ENCODE measurements at regions not wholly inside any gene's neighbourhood (a gene's known extent, or its start where the extent isn't known, plus 50 kb on each side); places are given as distances from the start of the nearest gene placed in this dataset.
A peak's percentile ranks its signal among the peaks of the same experiment; 100 is the strongest.

- H3K27me3 ChIP-seq (ENCODE audit: control insufficient read depth, insufficient read depth, low read length), result no peaks in the 10 kb centered on the region
- no peak overlapping the region for H3K27ac ChIP-seq (ENCODE audit: low read depth in 2 of 2, low read length in 2 of 2)
- H3K9ac ChIP-seq (ENCODE audit: low read length in 3 of 3), result no peak overlapping the region
- H3K4me1 ChIP-seq (ENCODE audit: control insufficient read depth in 2 of 3, insufficient read depth in 2 of 3, low read depth in 1 of 3, low read length in 3 of 3), result no peaks in the 10 kb centered on the region
- no peak for DNase-seq
- no peak for TF ChIP-seq CTCF (IDR thresholded peaks at IDR 0.05; ENCODE audit: borderline replicate concordance, extremely low read depth, insufficient read depth)
- no peak for FAIRE-seq
- intact Hi-C loops (cut with DNase I), result no loop called here
- no peaks in the 10 kb centered on the region for H3K36me3 ChIP-seq (ENCODE audit: control insufficient read depth in 2 of 3, insufficient read depth in 3 of 3, low read length in 3 of 3)
- H3K4me3 ChIP-seq (ENCODE audit: low read length in 3 of 3), result no peak overlapping the region
- H3K9me3 ChIP-seq (ENCODE audit: control insufficient read depth in 2 of 3, insufficient read depth in 1 of 3, low read length in 3 of 3), result no peaks in the 10 kb centered on the region
These were observed 227.1 kb upstream of the KRR1 start for GRCh38 chr12:75738486-75738885.

- H3K27ac ChIP-seq (ENCODE audit: low read depth in 2 of 2, low read length in 2 of 2), result no peak overlapping the region
- H3K36me3 ChIP-seq (ENCODE audit: control insufficient read depth in 2 of 3, insufficient read depth in 3 of 3, low read length in 3 of 3), result no peaks in the 10 kb centered on the region
- peak in 1 of 5 donors; percentile 61 for DNase-seq
- H3K9me3 ChIP-seq (ENCODE audit: control insufficient read depth in 2 of 3, insufficient read depth in 1 of 3, low read length in 3 of 3), result no peaks in the 10 kb centered on the region
- no peak overlapping the region for H3K9ac ChIP-seq (ENCODE audit: low read length in 3 of 3)
- no peak for FAIRE-seq
- no peaks in the 10 kb centered on the region for H3K27me3 ChIP-seq (ENCODE audit: control insufficient read depth, insufficient read depth, low read length)
- H3K4me3 ChIP-seq (ENCODE audit: low read length in 3 of 3), result no peak overlapping the region
- TF ChIP-seq CTCF (IDR thresholded peaks at IDR 0.05; ENCODE audit: borderline replicate concordance, extremely low read depth, insufficient read depth), result no peak
- no peaks in the 10 kb centered on the region for H3K4me1 ChIP-seq (ENCODE audit: control insufficient read depth in 2 of 3, insufficient read depth in 2 of 3, low read depth in 1 of 3, low read length in 3 of 3)
- intact Hi-C loops (cut with DNase I), result no loop called here
These were observed 224.4 kb upstream of the KRR1 start for GRCh38 chr12:75735853-75736252.

- no peaks in the 10 kb centered on the region for H3K27me3 ChIP-seq (ENCODE audit: control insufficient read depth, insufficient read depth, low read length)
- peaks cover 0 to 5% (median 0%) of the 10 kb centered on the region in 3 donors for H3K4me1 ChIP-seq (ENCODE audit: control insufficient read depth in 2 of 3, insufficient read depth in 2 of 3, low read depth in 1 of 3, low read length in 3 of 3)
- no peak overlapping the region for H3K27ac ChIP-seq (ENCODE audit: low read depth in 2 of 2, low read length in 2 of 2)
- no peak overlapping the region for H3K9ac ChIP-seq (ENCODE audit: low read length in 3 of 3)
- no peak for TF ChIP-seq CTCF (IDR thresholded peaks at IDR 0.05; ENCODE audit: borderline replicate concordance, extremely low read depth, insufficient read depth)
- no peaks in the 10 kb centered on the region for H3K9me3 ChIP-seq (ENCODE audit: control insufficient read depth in 2 of 3, insufficient read depth in 1 of 3, low read length in 3 of 3)
- DNase-seq (no peak), FAIRE-seq (no peak)
- no peak overlapping the region for H3K4me3 ChIP-seq (ENCODE audit: low read length in 3 of 3)
- intact Hi-C loops (cut with DNase I), result no loop called here
- H3K36me3 ChIP-seq (ENCODE audit: control insufficient read depth in 2 of 3, insufficient read depth in 3 of 3, low read length in 3 of 3), result no peaks in the 10 kb centered on the region
These were observed 217.4 kb upstream of the KRR1 start for GRCh38 chr12:75728826-75729225.

- FAIRE-seq, result no peak
- H3K4me1 ChIP-seq (ENCODE audit: control insufficient read depth in 2 of 3, insufficient read depth in 2 of 3, low read depth in 1 of 3, low read length in 3 of 3), result peaks cover 0 to 11% (median 3%) of the 10 kb centered on the region in 3 donors
- H3K9me3 ChIP-seq (ENCODE audit: control insufficient read depth in 2 of 3, insufficient read depth in 1 of 3, low read length in 3 of 3), result no peaks in the 10 kb centered on the region
- no peak for DNase-seq
- intact Hi-C loops (cut with DNase I), result no loop called here
- TF ChIP-seq CTCF (IDR thresholded peaks at IDR 0.05; ENCODE audit: borderline replicate concordance, extremely low read depth, insufficient read depth), result no peak
- no peak overlapping the region for H3K9ac ChIP-seq (ENCODE audit: low read length in 3 of 3)
- H3K27me3 ChIP-seq (ENCODE audit: control insufficient read depth, insufficient read depth, low read length), result no peaks in the 10 kb centered on the region
- no peaks in the 10 kb centered on the region for H3K36me3 ChIP-seq (ENCODE audit: control insufficient read depth in 2 of 3, insufficient read depth in 3 of 3, low read length in 3 of 3)
- H3K4me3 ChIP-seq (ENCODE audit: low read length in 3 of 3), result no peak overlapping the region
- no peak overlapping the region for H3K27ac ChIP-seq (ENCODE audit: low read depth in 2 of 2, low read length in 2 of 2)
These were observed 216.2 kb upstream of the KRR1 start for GRCh38 chr12:75727577-75727976.

All from kidney (tissue), 13 donors.